HG02623 (cell line): ENCODE measurements at regions not wholly inside any gene's neighbourhood (a gene's known extent, or its start where the extent isn't known, plus 50 kb on each side); places are given as distances from the start of the nearest gene placed in this dataset.
"Not testable (repeated sequence)": the region's sequence is repeated elsewhere in the genome, so short reads cannot be mapped to it uniquely, and the experiment has no call there.

Experiments
- ATAC-seq: cut with Tn5 transposase; IDR thresholded peaks from one replicate; pipeline ENCODE4 v1.9.1; 2021; ENCODE audit warnings: moderate library complexity; ENCODE audit not compliant: unreplicated experiment

DNA sequence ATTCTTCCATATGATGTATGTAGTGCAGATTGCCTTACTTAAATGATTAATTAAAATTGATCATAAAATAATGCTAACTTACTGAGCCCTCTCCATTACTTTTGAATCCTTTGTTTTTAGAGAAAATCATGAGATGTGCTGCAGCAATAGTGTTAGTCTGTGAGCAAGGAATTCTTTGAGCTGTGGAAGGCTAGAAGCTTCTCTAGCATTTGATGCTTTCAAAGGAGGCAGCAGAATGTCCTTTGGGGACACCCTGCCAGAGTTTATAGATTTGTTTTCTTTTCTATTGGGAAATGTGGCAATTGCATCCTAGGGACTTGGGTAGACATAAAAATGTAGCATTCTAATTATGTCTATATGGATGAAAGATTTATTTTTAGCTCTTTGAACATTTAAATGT, 284.1 kb upstream of the SMIM30 start:
- no peak for ATAC-seq

- ATAC-seq, result no peak
These were observed 283.7 kb upstream of the SMIM30 start for GRCh38 chr7:113402005-113402404.

DNA sequence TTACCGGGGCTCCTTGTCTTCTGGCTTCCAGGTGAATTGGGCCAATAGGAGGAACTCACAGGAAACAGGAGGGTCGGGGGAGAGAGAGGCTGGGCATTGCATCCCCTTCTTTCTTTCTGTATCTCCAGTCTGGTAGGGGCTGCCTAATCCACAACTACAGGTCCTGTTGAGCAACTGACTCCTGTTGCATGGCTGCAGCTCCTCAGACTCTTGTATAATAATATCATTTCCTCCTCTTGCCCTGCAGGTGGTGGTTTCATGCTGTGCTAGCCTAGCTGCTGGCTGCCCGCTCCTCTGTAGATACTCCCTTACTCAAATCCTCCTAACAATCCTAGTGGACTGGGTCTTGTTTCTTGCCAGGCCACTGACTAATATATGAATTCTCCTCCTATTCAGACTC, 276.5 kb upstream of the SMIM30 start:
- ATAC-seq, result no peak

DNA sequence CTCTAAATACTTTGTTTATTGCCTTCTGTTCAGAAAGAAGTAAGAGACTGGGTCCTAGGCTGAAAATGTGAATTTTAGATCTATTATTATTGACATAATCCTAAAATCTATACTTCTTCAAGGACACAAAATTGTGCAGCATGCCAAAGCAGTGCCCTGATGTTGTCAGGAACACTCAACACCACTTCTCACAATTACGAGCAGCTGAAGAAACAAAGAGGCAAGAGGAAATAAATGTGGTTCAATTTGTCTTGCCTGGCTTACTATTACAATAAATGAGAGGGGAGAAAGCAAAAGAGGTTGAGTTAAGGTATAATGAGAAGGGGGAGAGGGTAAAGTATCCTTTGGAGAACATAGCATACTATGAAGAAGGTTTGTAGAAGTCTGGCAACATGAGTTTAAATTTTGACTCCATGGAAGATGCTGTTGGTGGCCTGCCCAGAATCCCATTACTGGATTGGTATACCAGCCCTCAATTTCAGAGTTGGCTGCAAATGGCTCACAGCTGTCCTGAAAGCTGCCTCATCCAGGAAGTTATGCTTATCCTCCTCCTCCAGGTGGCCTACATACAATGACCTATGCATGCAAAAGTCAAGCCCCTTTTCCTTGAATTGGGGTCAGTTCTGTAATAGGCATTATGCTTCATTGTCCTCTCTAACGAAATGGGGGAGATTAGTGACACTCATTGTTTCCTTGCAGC, 274.6 kb upstream of the SMIM30 start:
- no peak for ATAC-seq

- no peak for ATAC-seq
These were observed 274.1 kb upstream of the SMIM30 start for GRCh38 chr7:113392421-113392820.

DNA sequence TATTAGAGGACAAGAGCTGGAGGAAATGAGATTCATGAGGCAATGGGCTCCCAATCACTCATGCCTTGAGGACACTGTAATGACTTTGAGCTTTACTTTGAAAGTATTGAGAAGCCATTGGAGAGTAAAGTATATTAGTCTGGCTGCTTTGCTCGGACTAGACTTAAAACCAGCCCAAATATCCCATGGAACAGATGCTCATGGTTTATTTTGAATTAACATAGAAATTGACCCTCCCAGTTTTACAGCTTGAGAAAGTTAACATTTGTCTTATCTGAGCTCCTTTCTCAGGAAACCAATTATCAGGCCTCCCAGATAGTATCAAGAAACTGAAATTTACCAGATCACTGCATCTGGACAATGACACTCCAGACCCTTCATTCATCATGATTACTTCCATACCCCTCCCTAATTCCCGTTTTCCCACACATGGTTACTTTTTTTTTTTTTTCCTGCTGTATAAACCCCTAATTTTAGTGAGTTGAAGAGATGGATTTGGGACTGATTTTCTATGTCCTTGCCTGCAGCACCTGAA, 270.8 kb upstream of the SMIM30 start:
- ATAC-seq, result no peak

DNA sequence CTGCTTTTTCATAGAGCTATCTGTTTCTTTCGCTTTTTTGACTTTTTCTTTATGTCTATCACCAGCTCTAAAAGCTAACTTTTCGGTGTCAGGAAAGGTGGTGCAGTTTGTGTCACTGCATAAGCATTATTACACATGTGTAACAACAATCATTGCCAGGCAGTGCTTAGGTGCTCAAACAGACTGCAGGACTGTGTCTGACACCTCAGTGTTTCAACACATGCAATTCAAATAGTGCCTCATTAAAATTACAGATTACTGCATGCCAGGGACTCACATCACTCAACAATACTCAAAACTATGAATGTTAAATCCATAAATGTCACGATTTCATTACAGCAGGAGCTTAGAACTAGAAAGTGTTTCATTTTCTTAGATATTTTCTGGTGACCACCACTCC, 265.3 kb upstream of the SMIM30 start:
- ATAC-seq, result no peak

- ATAC-seq, result no peak
These were observed 261.4 kb upstream of the SMIM30 start for GRCh38 chr7:113379746-113380145.

DNA sequence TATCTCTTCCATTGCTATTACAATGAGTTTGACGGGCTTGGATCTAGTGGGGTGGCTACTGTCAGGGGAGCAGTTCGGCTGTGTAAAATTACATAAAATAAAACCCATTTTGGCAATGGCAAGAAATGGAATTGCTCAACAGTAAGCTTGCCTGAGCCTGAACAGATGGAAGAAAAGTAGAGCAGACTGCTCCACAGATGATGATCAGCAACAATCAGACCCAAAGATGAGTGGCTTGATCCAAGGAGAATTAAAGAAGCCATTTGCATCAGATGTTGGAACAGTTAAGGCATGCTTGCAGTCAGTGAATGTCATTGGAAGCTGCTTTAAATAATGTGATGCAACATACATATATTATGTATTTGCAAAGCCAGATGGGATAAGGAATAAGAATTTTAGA, 256.6 kb upstream of the SMIM30 start:
- ATAC-seq, result no peak

DNA sequence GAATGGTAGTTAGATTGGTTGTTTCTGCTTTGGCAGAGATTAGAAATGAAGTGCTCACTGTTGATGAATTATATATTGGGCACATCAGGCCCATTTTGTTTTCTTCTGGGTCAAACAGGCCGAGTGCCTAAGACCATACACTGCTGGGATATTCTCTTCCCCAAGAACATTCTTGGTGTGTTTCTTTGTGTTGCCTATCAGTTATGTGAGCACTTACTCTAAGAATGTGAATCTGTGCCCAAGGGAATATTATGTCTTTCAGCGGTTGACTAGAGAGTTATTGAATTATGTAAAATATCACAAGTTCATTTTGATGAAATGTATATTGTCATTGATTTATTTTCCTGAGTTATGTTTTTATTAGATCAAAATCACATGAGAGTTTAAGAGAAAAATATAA, 255.5 kb upstream of the SMIM30 start:
- ATAC-seq, result no peak

- no peak for ATAC-seq
These were observed 253.2 kb upstream of the SMIM30 start for GRCh38 chr7:113371416-113372043.

GRCh38 chr7:113370910-113371309, 252.6 kb upstream of the SMIM30 start:
- ATAC-seq, result no peak

DNA sequence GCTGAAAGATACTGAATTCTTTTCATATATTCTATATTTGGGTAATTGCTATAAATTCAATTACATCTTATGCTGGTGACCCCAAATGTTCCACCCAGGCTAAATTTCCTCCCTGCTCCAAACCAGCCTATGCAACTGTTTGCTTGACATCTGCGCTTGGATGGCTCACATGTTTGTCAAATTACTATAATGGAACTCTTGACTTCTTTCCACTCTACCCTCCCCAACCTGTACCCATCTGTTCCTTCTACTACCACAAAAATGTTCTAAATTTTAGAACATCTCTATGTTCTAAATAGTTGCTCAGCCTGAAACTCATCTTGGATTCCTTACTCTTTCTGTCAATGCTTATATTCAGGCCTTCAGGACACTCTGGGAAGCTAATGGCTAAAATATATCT, 249.9 kb upstream of the SMIM30 start:
- no peak for ATAC-seq

- ATAC-seq, result no peak
These were observed 248.8 kb upstream of the SMIM30 start for GRCh38 chr7:113367041-113367586.

DNA sequence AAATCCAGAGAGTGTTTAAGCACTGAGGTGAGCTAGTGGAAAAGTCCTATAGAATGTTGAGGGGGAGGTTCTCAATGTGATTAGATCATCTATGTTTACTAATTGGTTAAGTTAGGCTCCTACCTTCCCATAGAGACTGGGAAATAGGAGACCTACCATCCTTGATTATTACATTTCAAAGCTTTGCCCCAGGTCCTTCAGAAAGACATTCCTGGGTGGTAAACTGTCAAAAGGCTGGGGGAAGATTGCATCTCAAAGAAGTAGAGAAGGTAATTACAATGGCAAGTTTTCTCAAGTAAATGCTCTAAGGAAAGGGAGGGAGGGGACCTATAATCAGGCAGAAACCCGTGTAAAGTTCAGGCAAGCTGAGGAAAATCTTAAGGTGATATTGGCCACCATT, 247.8 kb upstream of the SMIM30 start:
- no peak for ATAC-seq

GRCh38 chr7:113349339-113349738, 231.0 kb upstream of the SMIM30 start:
- ATAC-seq, result no peak

GRCh38 chr7:113339661-113340060, 221.3 kb upstream of the SMIM30 start:
- no peak for ATAC-seq

GRCh38 chr7:113338071-113338696, 219.8 kb upstream of the SMIM30 start:
- no peak for ATAC-seq

DNA sequence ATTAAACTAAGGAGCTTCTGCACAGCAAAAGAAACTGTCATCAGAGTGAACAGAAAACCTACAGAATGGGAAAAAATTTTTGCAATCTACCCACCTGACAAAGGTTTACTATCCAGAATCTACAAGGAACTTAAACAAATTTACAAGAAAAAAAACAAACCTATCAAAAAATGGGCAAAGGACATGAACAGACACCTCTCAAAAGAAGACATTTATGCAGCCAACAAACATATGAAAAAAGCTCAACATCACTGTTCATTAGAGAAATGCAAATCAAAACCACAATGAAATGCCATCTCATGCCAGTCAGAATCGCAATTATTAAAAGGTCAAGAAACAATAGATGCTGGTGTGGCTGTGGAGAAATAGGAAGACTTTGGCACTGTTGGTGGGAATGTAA, 218.5 kb upstream of the SMIM30 start:
- ATAC-seq, result not testable (repeated sequence)

- no peak for ATAC-seq
These were observed 213.0 kb upstream of the SMIM30 start for GRCh38 chr7:113331155-113331898.

GRCh38 chr7:113321201-113321600, 202.8 kb upstream of the SMIM30 start:
- ATAC-seq, result no peak
